ENCODE measurements at regions not wholly inside any gene's neighbourhood (a gene's known extent, or its start where the extent isn't known, plus 50 kb on each side); places are given as distances from the start of the nearest gene placed in this dataset.

- no peak for TF ChIP-seq CTCF (IDR thresholded peaks at IDR 0.05; ENCODE audit: low read depth, low read length, missing control alignments)
- H3K4me3 ChIP-seq (replicated peaks; ENCODE audit: low read depth, low read length): no peak overlapping the region
- DNase-seq (ENCODE audit: extremely low read depth, low read depth): no peak
Measured at GRCh38 chr2:238714038-238714528, 133.8 kb upstream of the TWIST2 start.

- no peak for DNase-seq (ENCODE audit: extremely low read depth, low read depth)
- TF ChIP-seq CTCF (IDR thresholded peaks at IDR 0.05; ENCODE audit: low read depth, low read length, missing control alignments): no peak
- H3K4me3 ChIP-seq (replicated peaks; ENCODE audit: low read depth, low read length): no peak overlapping the region
Measured at GRCh38 chr2:238716171-238716570, 131.7 kb upstream of the TWIST2 start.

- DNase-seq (ENCODE audit: extremely low read depth, low read depth): no peak
- TF ChIP-seq CTCF (IDR thresholded peaks at IDR 0.05; ENCODE audit: low read depth, low read length, missing control alignments): no peak
- H3K4me3 ChIP-seq (replicated peaks; ENCODE audit: low read depth, low read length): no peak overlapping the region
Measured at GRCh38 chr2:238716585-238716984, 131.3 kb upstream of the TWIST2 start.

GRCh38 chr2:238717084-238717483 is 130.8 kb upstream of the TWIST2 start:
- no peak for DNase-seq (ENCODE audit: extremely low read depth, low read depth)
- H3K4me3 ChIP-seq (replicated peaks; ENCODE audit: low read depth, low read length): no peak overlapping the region
- no peak for TF ChIP-seq CTCF (IDR thresholded peaks at IDR 0.05; ENCODE audit: low read depth, low read length, missing control alignments)

- DNase-seq (ENCODE audit: extremely low read depth, low read depth): no peak
- TF ChIP-seq CTCF (IDR thresholded peaks at IDR 0.05; ENCODE audit: low read depth, low read length, missing control alignments): no peak
- H3K4me3 ChIP-seq (replicated peaks; ENCODE audit: low read depth, low read length): no peak overlapping the region
Measured at GRCh38 chr2:238719641-238720040, 128.2 kb upstream of the TWIST2 start.

GRCh38 chr2:238720232-238720672 is 127.6 kb upstream of the TWIST2 start:
- TF ChIP-seq CTCF (IDR thresholded peaks at IDR 0.05; ENCODE audit: low read depth, low read length, missing control alignments): peak; percentile 73

GRCh38 chr2:238722181-238722580 is 125.7 kb upstream of the TWIST2 start:
- H3K4me3 ChIP-seq (replicated peaks; ENCODE audit: low read depth, low read length): no peak overlapping the region
- no peak for DNase-seq (ENCODE audit: extremely low read depth, low read depth)
- TF ChIP-seq CTCF (IDR thresholded peaks at IDR 0.05; ENCODE audit: low read depth, low read length, missing control alignments): no peak

More at GRCh38 chr2:238720232-238720672, 127.6 kb upstream of the TWIST2 start:
- DNase-seq (ENCODE audit: extremely low read depth, low read depth): no peak
- no peak overlapping the region for H3K4me3 ChIP-seq (replicated peaks; ENCODE audit: low read depth, low read length)

All from HFF-Myc (cell line).